ENCODE measurements at regions not wholly inside any gene's neighbourhood (a gene's known extent, or its start where the extent isn't known, plus 50 kb on each side); places are given as distances from the start of the nearest gene placed in this dataset.

DNA sequence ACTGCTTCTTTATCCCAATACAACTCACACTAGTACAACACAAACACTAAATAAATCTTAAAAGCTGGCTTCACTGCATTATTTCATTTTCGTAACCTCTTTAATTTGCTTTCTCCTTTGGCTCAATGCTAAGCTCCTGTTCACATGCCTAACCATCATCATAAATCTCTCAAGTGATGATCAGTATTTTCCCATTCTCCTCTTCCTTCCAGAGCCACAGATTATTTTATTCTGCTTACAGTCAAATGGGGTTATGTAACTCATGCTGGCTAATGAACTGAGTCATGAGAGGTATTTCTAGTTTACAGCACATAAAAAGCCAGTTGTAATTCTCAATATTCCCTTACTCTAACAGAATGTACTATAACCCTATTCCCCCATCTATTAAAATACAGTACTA is 350.4 kb upstream of the ZC3H15 start:
- H3K36me3 ChIP-seq, result no peaks in the 10 kb centered on the region
- TF ChIP-seq POLR2AphosphoS5 (IDR thresholded peaks at IDR 0.05) (no peak), CTCF (IDR thresholded peaks at IDR 0.05) (no peak), EP300 (IDR thresholded peaks at IDR 0.05) (no peak), POLR2A (IDR thresholded peaks at IDR 0.05) (no peak)
- no peak for DNase-seq (ENCODE audit: low spot score in 2 of 2)
- no peaks in the 10 kb centered on the region for H3K4me1 ChIP-seq
- no peaks in the 10 kb centered on the region for H3K9me3 ChIP-seq
- H3K27ac ChIP-seq, result no peak overlapping the region
- 57% methylated on average over 1 of the region's 1 CpG for WGBS
- no peak overlapping the region for H3K4me3 ChIP-seq
- H3K27me3 ChIP-seq, result no peaks in the 10 kb centered on the region

- TF ChIP-seq CTCF (IDR thresholded peaks at IDR 0.05) (no peak), EP300 (IDR thresholded peaks at IDR 0.05) (no peak), POLR2A (IDR thresholded peaks at IDR 0.05) (no peak), POLR2AphosphoS5 (IDR thresholded peaks at IDR 0.05) (no peak)
- H3K27me3 ChIP-seq, result no peaks in the 10 kb centered on the region
- no peaks in the 10 kb centered on the region for H3K9me3 ChIP-seq
- H3K27ac ChIP-seq, result no peak overlapping the region
- no peaks in the 10 kb centered on the region for H3K36me3 ChIP-seq
- no peaks in the 10 kb centered on the region for H3K4me1 ChIP-seq
- no peak overlapping the region for H3K4me3 ChIP-seq
- DNase-seq (ENCODE audit: low spot score in 2 of 2), result no peak
Observed at GRCh38 chr2:186136860-186137259, 349.2 kb upstream of the ZC3H15 start.

DNA sequence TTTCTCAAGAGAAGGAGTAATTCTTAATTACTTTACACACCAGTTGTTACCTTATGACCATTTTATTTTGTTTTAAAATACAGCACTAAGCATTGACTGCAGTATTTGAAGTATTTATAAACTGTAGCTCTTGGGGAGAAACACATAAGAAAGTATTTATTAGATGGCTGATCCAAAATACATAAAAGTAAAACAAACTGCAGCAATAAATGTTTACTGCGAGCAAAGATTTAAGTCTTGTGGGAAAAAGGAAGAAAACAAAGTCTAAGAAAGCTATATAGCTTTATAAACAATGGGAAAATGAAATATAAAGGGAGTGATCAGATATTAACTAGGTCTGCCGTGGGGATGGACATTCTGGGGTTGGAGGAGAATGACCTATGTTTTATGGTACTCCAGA is 347.2 kb upstream of the ZC3H15 start:
- Histone ChIP-seq H3K4me3 (no peak overlapping the region), H3K27me3 (no peaks in the 10 kb centered on the region), H3K9me3 (no peaks in the 10 kb centered on the region), H3K36me3 (no peaks in the 10 kb centered on the region), H3K27ac (no peak overlapping the region), H3K4me1 (no peaks in the 10 kb centered on the region)
- no peak for TF ChIP-seq EP300 (IDR thresholded peaks at IDR 0.05)
- no peak for TF ChIP-seq POLR2A (IDR thresholded peaks at IDR 0.05)
- no peak for TF ChIP-seq POLR2AphosphoS5 (IDR thresholded peaks at IDR 0.05)
- TF ChIP-seq CTCF (IDR thresholded peaks at IDR 0.05), result no peak
- WGBS, result 89% methylated on average over 2 of the region's 2 CpGs
- no peak for DNase-seq (ENCODE audit: low spot score in 2 of 2)

GRCh38 chr2:186159101-186159500 is 327.0 kb upstream of the ZC3H15 start:
- Histone ChIP-seq H3K4me1 (no peaks in the 10 kb centered on the region), H3K9me3 (peaks cover 5% of the 10 kb centered on the region), H3K36me3 (no peaks in the 10 kb centered on the region), H3K27ac (no peak overlapping the region), H3K27me3 (no peaks in the 10 kb centered on the region), H3K4me3 (no peak overlapping the region)
- DNase-seq (ENCODE audit: low spot score in 2 of 2), result no peak
- TF ChIP-seq POLR2AphosphoS5 (IDR thresholded peaks at IDR 0.05), result no peak
- no peak for TF ChIP-seq CTCF (IDR thresholded peaks at IDR 0.05)
- no peak for TF ChIP-seq POLR2A (IDR thresholded peaks at IDR 0.05)
- no peak for TF ChIP-seq EP300 (IDR thresholded peaks at IDR 0.05)

DNA sequence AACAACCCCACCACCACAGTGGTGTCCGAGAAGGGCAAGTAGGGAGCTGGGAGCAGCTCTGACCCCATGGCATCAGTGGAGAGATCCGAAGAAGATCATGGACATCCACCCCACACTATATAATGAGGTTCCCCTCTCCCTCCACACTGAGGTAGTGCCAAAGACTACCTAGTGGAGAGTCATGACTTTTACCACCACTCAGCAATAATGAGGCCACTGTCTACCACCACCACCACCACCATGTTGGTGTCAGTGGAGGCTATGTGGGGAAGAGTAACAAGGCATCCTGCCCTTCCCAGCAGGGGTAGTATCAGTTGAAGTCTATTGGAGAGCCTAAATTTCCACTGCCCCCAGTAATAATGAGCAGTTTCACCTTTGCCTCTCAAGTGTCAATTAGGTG is 321.7 kb upstream of the ZC3H15 start:
- Histone ChIP-seq H3K4me3 (no peak overlapping the region), H3K4me1 (no peaks in the 10 kb centered on the region), H3K36me3 (no peaks in the 10 kb centered on the region), H3K9me3 (no peaks in the 10 kb centered on the region), H3K27me3 (no peaks in the 10 kb centered on the region), H3K27ac (no peak overlapping the region)
- 93% methylated on average over 2 of the region's 2 CpGs for WGBS
- TF ChIP-seq EP300 (IDR thresholded peaks at IDR 0.05) (no peak), POLR2A (IDR thresholded peaks at IDR 0.05) (no peak), CTCF (IDR thresholded peaks at IDR 0.05) (no peak), POLR2AphosphoS5 (IDR thresholded peaks at IDR 0.05) (no peak)
- DNase-seq (ENCODE audit: low spot score in 2 of 2), result no peak
